ENCODE measurements at regions not wholly inside any gene's neighbourhood (a gene's known extent, or its start where the extent isn't known, plus 50 kb on each side); places are given as distances from the start of the nearest gene placed in this dataset.

DNA sequence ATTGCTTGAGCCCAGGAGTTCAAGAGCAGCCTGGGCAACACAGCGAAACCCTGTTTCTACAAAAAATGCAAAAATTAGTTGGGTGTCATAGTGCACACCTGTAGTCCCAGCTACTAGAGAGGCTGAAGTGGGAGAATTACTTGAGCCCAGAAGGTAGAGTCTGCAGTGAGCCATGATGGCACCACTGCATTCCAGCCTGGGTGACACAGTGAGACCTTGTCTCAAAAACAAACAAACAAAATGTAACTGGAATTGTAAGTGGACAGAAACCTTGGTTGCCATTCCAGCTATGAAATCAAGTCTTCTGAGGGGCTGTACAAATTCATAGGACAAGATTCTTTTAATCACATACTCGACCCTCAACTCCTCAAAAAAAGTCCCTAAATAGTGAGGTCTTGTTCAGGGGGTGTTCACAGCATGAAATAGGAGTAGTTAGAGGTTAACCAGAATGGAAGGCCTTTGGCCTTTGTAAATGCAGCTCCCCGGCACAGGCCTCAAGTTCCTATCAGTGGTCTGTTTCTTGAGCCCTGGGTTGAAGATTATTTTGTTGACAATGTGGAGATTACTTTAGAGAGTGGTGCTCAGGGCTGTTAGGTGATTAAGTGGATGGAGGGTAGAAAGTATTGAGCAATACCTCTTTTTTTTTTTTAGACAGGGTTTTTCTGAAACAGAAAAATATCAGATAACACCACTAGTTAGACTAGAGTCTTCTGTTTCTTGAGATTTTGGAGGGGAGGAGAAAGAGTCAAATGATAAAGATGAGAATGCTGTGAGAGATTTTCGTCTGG is 138.7 kb upstream of the ZNF648 start (continued):
- TF ChIP-seq, protein P1, sequence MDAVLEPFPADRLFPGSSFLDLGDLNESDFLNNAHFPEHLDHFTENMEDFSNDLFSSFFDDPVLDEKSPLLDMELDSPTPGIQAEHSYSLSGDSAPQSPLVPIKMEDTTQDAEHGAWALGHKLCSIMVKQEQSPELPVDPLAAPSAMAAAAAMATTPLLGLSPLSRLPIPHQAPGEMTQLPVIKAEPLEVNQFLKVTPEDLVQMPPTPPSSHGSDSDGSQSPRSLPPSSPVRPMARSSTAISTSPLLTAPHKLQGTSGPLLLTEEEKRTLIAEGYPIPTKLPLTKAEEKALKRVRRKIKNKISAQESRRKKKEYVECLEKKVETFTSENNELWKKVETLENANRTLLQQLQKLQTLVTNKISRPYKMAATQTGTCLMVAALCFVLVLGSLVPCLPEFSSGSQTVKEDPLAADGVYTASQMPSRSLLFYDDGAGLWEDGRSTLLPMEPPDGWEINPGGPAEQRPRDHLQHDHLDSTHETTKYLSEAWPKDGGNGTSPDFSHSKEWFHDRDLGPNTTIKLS (IDR thresholded peaks at IDR 0.05; ENCODE audit: borderline replicate concordance, low read depth) = no peak
- TF ChIP-seq CEBPG (CRISPR knock-in tag; IDR thresholded peaks at IDR 0.05) (peak; percentile 90), CEBPG (tag; conservative IDR thresholded peaks at IDR 0.05 in 1 of 2, IDR thresholded peaks at IDR 0.05 in 1 of 2) (peak; percentile 99 to 100), SRSF7 (optimal IDR thresholded peaks at IDR 0.05; ENCODE audit: low read depth, low read length) (no peak), RFX5 (IDR thresholded peaks at IDR 0.05; ENCODE audit: low read depth, low read length) (no peak), ZNF146 (CRISPR knock-in tag; IDR thresholded peaks at IDR 0.05; ENCODE audit: unreplicated experiment) (no peak), ZNF140 (CRISPR knock-in tag; IDR thresholded peaks at IDR 0.05) (no peak), LEF1 (IDR thresholded peaks at IDR 0.05) (peak; percentile 71), MAFF (IDR thresholded peaks at IDR 0.05; ENCODE audit: low read length) (no peak), ZNF431 (CRISPR knock-in tag; IDR thresholded peaks at IDR 0.05) (no peak), POLR2AphosphoS2 (IDR thresholded peaks at IDR 0.05; ENCODE audit: low read length) (no peak)
- TF ChIP-seq, protein P2, sequence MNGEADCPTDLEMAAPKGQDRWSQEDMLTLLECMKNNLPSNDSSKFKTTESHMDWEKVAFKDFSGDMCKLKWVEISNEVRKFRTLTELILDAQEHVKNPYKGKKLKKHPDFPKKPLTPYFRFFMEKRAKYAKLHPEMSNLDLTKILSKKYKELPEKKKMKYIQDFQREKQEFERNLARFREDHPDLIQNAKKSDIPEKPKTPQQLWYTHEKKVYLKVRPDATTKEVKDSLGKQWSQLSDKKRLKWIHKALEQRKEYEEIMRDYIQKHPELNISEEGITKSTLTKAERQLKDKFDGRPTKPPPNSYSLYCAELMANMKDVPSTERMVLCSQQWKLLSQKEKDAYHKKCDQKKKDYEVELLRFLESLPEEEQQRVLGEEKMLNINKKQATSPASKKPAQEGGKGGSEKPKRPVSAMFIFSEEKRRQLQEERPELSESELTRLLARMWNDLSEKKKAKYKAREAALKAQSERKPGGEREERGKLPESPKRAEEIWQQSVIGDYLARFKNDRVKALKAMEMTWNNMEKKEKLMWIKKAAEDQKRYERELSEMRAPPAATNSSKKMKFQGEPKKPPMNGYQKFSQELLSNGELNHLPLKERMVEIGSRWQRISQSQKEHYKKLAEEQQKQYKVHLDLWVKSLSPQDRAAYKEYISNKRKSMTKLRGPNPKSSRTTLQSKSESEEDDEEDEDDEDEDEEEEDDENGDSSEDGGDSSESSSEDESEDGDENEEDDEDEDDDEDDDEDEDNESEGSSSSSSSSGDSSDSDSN (IDR thresholded peaks at IDR 0.05; ENCODE audit: borderline replicate concordance in 1 of 2, low read depth in 2 of 2, low read length in 2 of 2) = no peak
- TF ChIP-seq, protein P3, sequence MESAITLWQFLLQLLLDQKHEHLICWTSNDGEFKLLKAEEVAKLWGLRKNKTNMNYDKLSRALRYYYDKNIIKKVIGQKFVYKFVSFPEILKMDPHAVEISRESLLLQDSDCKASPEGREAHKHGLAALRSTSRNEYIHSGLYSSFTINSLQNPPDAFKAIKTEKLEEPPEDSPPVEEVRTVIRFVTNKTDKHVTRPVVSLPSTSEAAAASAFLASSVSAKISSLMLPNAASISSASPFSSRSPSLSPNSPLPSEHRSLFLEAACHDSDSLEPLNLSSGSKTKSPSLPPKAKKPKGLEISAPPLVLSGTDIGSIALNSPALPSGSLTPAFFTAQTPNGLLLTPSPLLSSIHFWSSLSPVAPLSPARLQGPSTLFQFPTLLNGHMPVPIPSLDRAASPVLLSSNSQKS (CRISPR knock-in tag; IDR thresholded peaks at IDR 0.05) = no peak
- TF ChIP-seq, protein P4, sequence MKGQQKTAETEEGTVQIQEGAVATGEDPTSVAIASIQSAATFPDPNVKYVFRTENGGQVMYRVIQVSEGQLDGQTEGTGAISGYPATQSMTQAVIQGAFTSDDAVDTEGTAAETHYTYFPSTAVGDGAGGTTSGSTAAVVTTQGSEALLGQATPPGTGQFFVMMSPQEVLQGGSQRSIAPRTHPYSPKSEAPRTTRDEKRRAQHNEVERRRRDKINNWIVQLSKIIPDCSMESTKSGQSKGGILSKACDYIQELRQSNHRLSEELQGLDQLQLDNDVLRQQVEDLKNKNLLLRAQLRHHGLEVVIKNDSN (CRISPR knock-in tag; IDR thresholded peaks at IDR 0.05) = no peak
- TF ChIP-seq, protein P5, sequence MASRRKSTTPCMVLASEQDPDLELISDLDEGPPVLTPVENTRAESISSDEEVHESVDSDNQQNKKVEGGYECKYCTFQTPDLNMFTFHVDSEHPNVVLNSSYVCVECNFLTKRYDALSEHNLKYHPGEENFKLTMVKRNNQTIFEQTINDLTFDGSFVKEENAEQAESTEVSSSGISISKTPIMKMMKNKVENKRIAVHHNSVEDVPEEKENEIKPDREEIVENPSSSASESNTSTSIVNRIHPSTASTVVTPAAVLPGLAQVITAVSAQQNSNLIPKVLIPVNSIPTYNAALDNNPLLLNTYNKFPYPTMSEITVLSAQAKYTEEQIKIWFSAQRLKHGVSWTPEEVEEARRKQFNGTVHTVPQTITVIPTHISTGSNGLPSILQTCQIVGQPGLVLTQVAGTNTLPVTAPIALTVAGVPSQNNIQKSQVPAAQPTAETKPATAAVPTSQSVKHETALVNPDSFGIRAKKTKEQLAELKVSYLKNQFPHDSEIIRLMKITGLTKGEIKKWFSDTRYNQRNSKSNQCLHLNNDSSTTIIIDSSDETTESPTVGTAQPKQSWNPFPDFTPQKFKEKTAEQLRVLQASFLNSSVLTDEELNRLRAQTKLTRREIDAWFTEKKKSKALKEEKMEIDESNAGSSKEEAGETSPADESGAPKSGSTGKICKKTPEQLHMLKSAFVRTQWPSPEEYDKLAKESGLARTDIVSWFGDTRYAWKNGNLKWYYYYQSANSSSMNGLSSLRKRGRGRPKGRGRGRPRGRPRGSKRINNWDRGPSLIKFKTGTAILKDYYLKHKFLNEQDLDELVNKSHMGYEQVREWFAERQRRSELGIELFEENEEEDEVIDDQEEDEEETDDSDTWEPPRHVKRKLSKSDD (conservative IDR thresholded peaks at IDR 0.05; ENCODE audit: low read length) = no peak
- TF ChIP-seq, protein P6, sequence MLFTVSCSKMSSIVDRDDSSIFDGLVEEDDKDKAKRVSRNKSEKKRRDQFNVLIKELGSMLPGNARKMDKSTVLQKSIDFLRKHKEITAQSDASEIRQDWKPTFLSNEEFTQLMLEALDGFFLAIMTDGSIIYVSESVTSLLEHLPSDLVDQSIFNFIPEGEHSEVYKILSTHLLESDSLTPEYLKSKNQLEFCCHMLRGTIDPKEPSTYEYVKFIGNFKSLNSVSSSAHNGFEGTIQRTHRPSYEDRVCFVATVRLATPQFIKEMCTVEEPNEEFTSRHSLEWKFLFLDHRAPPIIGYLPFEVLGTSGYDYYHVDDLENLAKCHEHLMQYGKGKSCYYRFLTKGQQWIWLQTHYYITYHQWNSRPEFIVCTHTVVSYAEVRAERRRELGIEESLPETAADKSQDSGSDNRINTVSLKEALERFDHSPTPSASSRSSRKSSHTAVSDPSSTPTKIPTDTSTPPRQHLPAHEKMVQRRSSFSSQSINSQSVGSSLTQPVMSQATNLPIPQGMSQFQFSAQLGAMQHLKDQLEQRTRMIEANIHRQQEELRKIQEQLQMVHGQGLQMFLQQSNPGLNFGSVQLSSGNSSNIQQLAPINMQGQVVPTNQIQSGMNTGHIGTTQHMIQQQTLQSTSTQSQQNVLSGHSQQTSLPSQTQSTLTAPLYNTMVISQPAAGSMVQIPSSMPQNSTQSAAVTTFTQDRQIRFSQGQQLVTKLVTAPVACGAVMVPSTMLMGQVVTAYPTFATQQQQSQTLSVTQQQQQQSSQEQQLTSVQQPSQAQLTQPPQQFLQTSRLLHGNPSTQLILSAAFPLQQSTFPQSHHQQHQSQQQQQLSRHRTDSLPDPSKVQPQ (CRISPR knock-in tag; IDR thresholded peaks at IDR 0.05; ENCODE audit: borderline replicate concordance) = no peak

All from K562 (cell line).